ENCODE measurements at regions not wholly inside any gene's neighbourhood (a gene's known extent, or its start where the extent isn't known, plus 50 kb on each side); places are given as distances from the start of the nearest gene placed in this dataset.

DNA sequence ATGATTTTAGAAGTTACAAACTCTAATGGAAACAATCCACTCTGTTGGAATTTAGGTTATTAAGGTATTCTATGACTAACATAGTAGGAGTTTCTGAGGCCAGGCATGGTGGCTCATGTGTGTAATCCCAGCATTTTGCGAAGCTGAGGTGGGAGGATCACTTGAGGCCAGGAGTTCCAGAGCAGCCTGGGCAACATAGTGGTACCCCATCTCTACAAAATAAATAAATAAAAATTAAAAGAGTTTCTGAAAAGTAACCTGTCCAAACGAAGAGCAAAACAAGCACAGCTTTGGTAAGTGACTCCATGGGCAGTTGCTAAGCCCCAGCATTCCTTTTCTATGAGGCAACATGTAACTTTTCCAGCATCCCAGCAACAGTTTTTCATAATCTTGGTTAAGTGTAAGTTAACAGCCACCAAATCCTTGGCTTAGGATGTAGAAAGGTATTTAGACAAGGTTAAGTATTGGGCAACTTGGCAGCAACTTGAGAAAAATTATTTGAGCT lies 86.3 kb downstream of the SOX4 start:
- Mint-ChIP-seq H3K27me3 (no peaks in the 10 kb centered on the region), H3K4me1 (no peaks in the 10 kb centered on the region), H3K9me3 (ENCODE audit: low read depth) (no peaks in the 10 kb centered on the region), H3K4me3 (no peak overlapping the region), H3K36me3 (no peaks in the 10 kb centered on the region), H3K27ac (no peak overlapping the region)
- ATAC-seq: no peak
- CTCF ChIA-PET: no interaction called here
- DNase-seq: no peak

DNA sequence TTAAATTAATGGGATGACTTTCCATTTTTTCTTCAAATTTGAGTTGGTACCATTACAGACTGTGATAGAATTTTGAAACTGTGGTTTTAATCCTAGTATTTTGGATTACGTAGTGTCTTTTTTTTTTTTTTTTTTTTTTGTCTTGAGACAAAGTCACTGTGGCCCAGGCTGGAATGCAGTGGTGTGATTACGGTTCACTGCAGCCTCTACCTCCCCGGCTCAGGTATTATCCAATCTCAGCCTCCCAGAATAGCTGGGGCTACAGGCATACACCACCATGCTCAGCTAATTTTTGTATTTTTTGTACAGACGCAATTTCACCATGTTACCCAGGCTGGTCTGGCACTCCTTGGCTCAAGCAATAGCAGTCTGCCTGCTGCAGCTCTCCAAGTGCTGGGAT lies 87.1 kb downstream of the SOX4 start:
- H3K9me3 Mint-ChIP-seq (ENCODE audit: low read depth): no peaks in the 10 kb centered on the region
- no peak overlapping the region for H3K27ac Mint-ChIP-seq
- ATAC-seq (no peak), DNase-seq (no peak)
- H3K36me3 Mint-ChIP-seq: no peaks in the 10 kb centered on the region
- CTCF ChIA-PET: no interaction called here
- no peaks in the 10 kb centered on the region for H3K4me1 Mint-ChIP-seq
- H3K4me3 Mint-ChIP-seq: no peak overlapping the region
- H3K27me3 Mint-ChIP-seq: no peaks in the 10 kb centered on the region

DNA sequence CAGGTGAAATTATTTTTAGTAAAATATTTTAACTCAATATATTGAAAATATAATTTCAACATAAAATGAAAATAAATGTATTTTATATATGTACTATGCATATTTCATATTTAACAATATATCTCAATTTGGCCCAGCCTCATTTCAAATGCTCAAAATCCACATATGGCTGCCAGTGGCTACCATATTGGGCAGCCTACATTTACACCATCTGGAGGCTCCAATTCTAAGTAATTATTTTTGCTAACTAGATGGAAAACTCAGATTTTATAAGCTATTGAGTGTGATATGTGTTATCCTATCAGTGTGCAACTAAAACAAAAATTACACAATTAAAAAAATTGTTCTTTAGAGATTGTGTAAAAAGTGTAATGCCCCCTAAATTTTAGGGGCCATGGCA lies 96.9 kb downstream of the SOX4 start:
- Mint-ChIP-seq H3K9me3 (ENCODE audit: low read depth) (no peaks in the 10 kb centered on the region), H3K4me1 (no peaks in the 10 kb centered on the region), H3K27ac (no peak overlapping the region), H3K27me3 (no peaks in the 10 kb centered on the region), H3K36me3 (no peaks in the 10 kb centered on the region), H3K4me3 (no peak overlapping the region)
- ATAC-seq (no peak), DNase-seq (no peak)
- CTCF ChIA-PET: no interaction called here

DNA sequence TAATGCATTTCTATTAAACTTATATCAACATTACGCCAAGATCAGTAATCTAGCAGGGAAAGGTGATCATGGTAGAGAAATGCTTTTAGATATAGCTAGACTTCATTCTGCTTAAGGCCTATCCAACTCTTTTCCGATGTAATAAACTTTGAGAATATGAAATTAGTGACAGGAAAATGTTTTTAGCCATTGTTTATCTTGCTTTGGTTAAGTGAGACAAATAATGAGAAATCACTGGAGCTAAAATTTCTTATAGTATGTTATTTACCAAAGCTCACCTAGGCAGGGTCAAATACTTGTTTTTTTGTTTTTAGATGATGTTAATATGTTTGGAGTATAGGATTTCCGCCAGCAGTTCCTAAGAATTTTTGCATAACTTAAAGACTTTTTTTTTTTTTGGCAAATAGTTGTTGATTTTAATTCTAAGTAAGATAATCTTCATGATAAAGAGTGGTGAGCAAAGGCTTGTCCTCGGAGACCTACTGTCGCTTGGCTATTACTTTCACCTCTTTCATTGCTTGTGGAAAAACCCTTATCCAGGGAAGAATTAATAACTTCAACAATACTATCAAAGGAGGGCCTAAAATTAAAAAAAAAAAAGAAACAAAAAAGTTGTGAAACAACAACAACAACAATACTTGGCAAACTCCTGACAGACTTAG lies 98.3 kb downstream of the SOX4 start:
- no peak for DNase-seq
- H3K27me3 Mint-ChIP-seq: no peaks in the 10 kb centered on the region
- no peaks in the 10 kb centered on the region for H3K4me1 Mint-ChIP-seq
- no peak overlapping the region for H3K4me3 Mint-ChIP-seq
- H3K27ac Mint-ChIP-seq: no peak overlapping the region
- H3K9me3 Mint-ChIP-seq (ENCODE audit: low read depth): no peaks in the 10 kb centered on the region
- no peak for ATAC-seq
- H3K36me3 Mint-ChIP-seq: no peaks in the 10 kb centered on the region
- CTCF ChIA-PET: no interaction called here

DNA sequence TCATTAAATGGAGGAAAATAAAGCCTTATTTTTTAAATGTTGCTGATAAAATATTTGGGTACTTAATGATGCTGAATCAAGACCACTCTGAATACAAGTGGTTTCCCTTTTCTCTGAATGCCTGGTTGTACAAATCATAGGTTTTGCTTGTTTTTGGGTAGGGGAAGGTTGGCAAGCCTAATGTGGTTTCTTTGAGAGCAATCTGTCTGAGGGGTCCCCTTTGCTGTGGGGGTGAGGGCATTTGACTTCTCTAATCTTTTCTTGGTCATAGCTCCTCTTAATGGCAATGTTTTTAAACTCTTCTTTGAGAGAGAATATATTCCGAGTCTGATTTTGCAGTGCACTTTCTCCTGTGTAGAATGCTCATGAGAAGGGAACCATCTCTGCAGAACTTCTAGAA lies 99.2 kb downstream of the SOX4 start:
- Mint-ChIP-seq H3K4me3 (no peak overlapping the region), H3K27me3 (no peaks in the 10 kb centered on the region), H3K27ac (no peak overlapping the region), H3K4me1 (no peaks in the 10 kb centered on the region), H3K9me3 (ENCODE audit: low read depth) (no peaks in the 10 kb centered on the region), H3K36me3 (no peaks in the 10 kb centered on the region)
- DNase-seq (no peak), ATAC-seq (no peak)
- CTCF ChIA-PET: no interaction called here

DNA sequence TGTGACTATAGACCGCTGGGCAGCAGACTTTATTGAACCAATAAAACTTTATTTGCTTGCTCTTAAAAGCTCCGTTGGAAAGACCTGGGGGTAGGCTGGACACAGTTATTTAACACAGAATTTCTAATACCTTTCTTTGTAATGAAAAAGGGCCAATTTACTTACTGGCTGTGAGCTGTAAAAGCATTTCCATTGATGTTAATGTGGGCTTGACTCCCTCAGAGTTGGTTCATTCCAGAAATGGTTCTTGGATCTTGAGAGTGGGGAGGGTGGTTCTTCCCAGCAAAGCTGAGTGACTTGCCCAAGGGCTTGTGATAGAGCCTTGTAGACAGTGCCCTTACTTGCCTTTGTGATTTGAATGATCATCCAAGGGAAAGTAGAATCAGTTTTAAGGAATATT lies 100.6 kb downstream of the SOX4 start:
- ATAC-seq: no peak
- H3K4me3 Mint-ChIP-seq: no peak overlapping the region

DNA sequence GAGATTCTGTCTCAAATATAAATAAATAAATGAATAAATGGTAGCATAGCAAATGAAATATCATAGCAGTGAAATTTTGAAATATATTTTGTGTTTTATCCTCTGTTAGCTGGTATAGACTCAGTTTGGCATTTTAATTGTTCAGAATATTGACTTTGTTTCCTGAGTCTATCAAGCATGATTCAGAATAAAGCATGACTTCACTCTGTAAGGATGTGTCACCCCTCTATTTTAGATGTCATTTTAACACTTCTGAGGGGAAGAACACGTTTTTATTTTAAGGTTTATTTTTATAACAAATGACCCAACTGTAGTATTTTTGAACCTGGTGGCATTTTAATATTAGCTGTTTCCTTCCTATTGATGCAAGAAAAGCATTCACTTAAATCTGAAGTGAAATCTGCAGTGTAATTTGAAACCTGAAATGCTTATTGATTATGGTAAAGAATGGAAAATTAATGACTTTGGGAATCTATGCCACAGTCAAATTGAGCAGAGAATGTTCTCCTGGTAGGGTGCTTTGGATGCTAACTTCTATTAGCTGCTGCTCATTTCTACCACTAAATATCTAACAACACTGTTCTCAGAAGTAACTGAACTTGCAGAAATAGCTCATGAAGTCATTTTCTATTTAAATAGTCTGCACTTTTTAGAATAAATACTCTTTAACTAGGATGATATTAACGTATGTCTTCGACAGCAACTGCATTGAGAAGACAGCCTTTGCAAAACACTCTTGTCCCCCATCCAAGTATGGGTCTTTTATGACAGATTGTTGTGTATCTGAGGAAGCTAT lies 114.2 kb downstream of the SOX4 start:
- DNase-seq: no peak
- Mint-ChIP-seq H3K36me3 (no peaks in the 10 kb centered on the region), H3K27ac (no peak overlapping the region), H3K27me3 (no peaks in the 10 kb centered on the region), H3K4me1 (no peaks in the 10 kb centered on the region), H3K9me3 (ENCODE audit: low read depth) (no peaks in the 10 kb centered on the region), H3K4me3 (no peak overlapping the region)
- CTCF ChIA-PET: no interaction called here
- no peak for ATAC-seq

More for the DNA sequence above, 100.6 kb downstream of the SOX4 start:
- Mint-ChIP-seq H3K9me3 (ENCODE audit: low read depth) (no peaks in the 10 kb centered on the region), H3K27ac (no peak overlapping the region), H3K36me3 (no peaks in the 10 kb centered on the region), H3K27me3 (no peaks in the 10 kb centered on the region), H3K4me1 (no peaks in the 10 kb centered on the region)
- CTCF ChIA-PET: no interaction called here
- DNase-seq: no peak

DNA sequence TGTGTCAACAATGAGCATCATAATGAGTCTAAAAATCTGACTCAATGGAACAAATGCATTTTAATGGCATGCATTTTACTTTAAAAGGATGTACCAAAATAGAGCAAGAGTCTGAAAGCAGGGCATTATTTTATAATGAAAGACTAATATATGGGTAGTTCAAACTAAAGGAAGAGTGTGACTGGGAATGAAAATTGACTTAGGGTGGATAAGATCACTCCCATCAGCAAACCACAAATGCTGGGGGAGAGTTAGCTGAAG lies 114.7 kb downstream of the SOX4 start:
- H3K4me1 Mint-ChIP-seq: no peaks in the 10 kb centered on the region
- no peak for ATAC-seq
- CTCF ChIA-PET: no interaction called here

DNA sequence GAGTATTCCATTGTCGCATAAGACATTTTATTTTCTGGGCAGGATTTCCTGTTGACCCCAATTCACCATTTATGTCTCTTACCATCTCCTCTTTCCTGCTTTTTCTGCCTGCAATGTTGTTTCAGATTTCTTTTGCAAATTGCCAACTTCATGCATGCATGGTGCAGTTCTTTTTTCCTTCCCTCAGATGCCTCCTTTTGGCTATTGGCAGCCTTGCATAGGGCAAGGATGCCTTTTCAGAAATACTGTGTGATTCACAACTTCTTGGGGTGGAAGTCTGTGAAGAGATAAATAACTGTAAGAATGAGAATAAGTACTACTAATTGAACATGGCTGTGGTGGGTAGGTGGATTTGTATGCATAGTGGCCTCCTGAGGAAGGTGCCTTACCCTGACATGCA lies 116.7 kb downstream of the SOX4 start:
- no peaks in the 10 kb centered on the region for H3K36me3 Mint-ChIP-seq
- no peaks in the 10 kb centered on the region for H3K27me3 Mint-ChIP-seq
- no peak overlapping the region for H3K4me3 Mint-ChIP-seq
- DNase-seq: no peak
- H3K27ac Mint-ChIP-seq: no peak overlapping the region
- CTCF ChIA-PET: no interaction called here
- H3K4me1 Mint-ChIP-seq: no peaks in the 10 kb centered on the region
- H3K9me3 Mint-ChIP-seq (ENCODE audit: low read depth): no peaks in the 10 kb centered on the region
- ATAC-seq: no peak

More for the DNA sequence above, 114.7 kb downstream of the SOX4 start:
- no peaks in the 10 kb centered on the region for H3K36me3 Mint-ChIP-seq
- H3K27ac Mint-ChIP-seq: no peak overlapping the region
- no peak for DNase-seq
- no peaks in the 10 kb centered on the region for H3K27me3 Mint-ChIP-seq
- no peaks in the 10 kb centered on the region for H3K9me3 Mint-ChIP-seq (ENCODE audit: low read depth)
- no peak overlapping the region for H3K4me3 Mint-ChIP-seq

DNA sequence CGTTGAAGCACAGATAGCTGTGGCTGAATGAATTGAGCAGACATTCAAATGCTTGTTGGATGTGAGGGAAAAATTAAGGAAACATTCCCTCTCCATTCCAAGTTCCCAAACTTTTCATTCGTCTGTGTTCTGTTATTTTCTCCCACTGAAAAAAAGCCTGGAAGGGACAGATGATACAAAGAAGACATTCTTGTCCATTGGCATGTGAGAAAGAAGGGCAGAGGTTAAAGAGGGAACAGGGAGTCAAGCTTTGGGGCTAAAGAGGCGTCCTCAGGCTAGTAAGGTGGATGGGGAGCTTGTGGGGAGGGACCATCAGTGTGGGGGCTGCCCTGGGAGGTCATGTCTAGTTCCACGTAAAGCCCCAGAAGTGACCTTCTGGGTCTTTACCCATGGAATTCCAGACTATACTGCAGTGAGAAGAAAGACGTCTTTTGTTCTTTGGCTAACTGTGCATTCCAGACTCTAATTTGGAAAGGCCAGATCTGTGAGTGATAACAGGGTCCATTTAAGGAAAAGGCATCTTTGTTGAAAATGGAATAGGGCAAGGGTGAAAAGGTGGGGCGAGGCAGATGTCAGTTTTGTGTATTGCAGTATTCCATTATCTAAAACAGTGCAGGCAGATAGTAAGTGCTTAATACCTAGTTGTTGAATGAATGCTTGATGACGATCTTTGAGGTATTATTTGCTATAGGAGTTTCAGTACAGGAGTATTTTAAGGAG lies 117.5 kb downstream of the SOX4 start:
- DNase-seq (no peak), ATAC-seq (no peak)
- H3K9me3 Mint-ChIP-seq (ENCODE audit: low read depth): no peaks in the 10 kb centered on the region
- H3K27ac Mint-ChIP-seq: no peak overlapping the region
- H3K4me3 Mint-ChIP-seq: no peak overlapping the region
- CTCF ChIA-PET: no interaction called here
- H3K27me3 Mint-ChIP-seq: no peaks in the 10 kb centered on the region
- H3K4me1 Mint-ChIP-seq: no peaks in the 10 kb centered on the region
- H3K36me3 Mint-ChIP-seq: no peaks in the 10 kb centered on the region

DNA sequence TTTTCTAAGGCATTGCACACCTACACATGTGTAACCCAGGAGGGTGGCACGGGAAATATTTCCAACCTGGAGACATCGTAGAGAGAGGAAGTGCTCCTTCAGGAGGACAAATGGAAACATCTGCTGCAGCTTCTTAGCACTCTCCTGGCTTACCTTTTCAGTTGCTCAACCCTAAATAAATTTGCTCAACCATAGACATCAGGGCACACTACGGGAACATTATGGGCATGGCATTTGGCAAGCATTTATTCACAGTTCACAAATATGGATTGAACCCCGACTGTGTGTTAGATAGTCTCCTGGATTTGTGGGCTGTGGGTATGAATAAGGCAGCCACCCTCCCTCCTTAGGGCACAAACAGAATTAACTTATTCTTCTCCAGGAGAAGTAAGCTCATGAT lies 118.7 kb downstream of the SOX4 start:
- Mint-ChIP-seq H3K9me3 (ENCODE audit: low read depth) (no peaks in the 10 kb centered on the region), H3K4me3 (no peak overlapping the region), H3K4me1 (no peaks in the 10 kb centered on the region), H3K36me3 (no peaks in the 10 kb centered on the region), H3K27me3 (no peaks in the 10 kb centered on the region), H3K27ac (no peak overlapping the region)
- CTCF ChIA-PET: no interaction called here
- ATAC-seq: no peak
- DNase-seq: no peak

GRCh38 chr6:21713481-21713880 lies 119.9 kb downstream of the SOX4 start:
- Mint-ChIP-seq H3K9me3 (ENCODE audit: low read depth) (no peaks in the 10 kb centered on the region), H3K27ac (no peak overlapping the region), H3K36me3 (no peaks in the 10 kb centered on the region), H3K4me1 (no peaks in the 10 kb centered on the region), H3K27me3 (no peaks in the 10 kb centered on the region), H3K4me3 (no peak overlapping the region)
- CTCF ChIA-PET: no interaction called here
- no peak for DNase-seq
- ATAC-seq: no peak

DNA sequence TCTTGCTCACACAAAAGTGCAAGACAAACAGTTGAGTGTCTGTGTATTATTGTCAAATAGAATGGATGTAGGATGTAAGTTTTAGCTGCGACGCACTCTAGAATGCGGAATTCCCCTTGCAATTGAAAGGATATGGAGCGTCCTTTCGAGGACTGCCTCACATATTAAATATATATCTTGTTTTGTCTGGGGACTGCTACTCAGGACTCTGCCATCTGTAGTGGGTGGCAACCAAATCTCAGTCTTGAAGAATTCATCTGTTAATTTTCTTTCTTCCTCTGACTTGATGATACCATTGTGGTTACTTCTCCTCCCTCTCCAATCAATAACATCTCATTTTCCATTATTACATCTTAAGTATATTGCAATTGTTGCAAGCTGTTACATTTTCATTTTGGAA lies 121.6 kb downstream of the SOX4 start:
- Mint-ChIP-seq H3K9me3 (ENCODE audit: low read depth) (no peaks in the 10 kb centered on the region), H3K27me3 (no peaks in the 10 kb centered on the region), H3K36me3 (no peaks in the 10 kb centered on the region), H3K27ac (no peak overlapping the region), H3K4me3 (no peak overlapping the region), H3K4me1 (no peaks in the 10 kb centered on the region)
- ATAC-seq (no peak), DNase-seq (no peak)
- CTCF ChIA-PET: no interaction called here

GRCh38 chr6:21722510-21722909 lies 129.0 kb downstream of the SOX4 start:
- no peaks in the 10 kb centered on the region for H3K27me3 Mint-ChIP-seq
- H3K4me3 Mint-ChIP-seq: no peak overlapping the region
- no peaks in the 10 kb centered on the region for H3K4me1 Mint-ChIP-seq
- ATAC-seq (no peak), DNase-seq (no peak)
- CTCF ChIA-PET: no interaction called here
- no peaks in the 10 kb centered on the region for H3K36me3 Mint-ChIP-seq
- no peak overlapping the region for H3K27ac Mint-ChIP-seq
- H3K9me3 Mint-ChIP-seq (ENCODE audit: low read depth): no peaks in the 10 kb centered on the region

Measured in activated CD8-positive, alpha-beta memory T cell treated with anti-CD3 and anti-CD28 coated beads, Interleukin-2, amount 10 ng/mL, durations not matched to agents 7 days and 5 days (primary cell).